K562 (cell line): ENCODE measurements at regions not wholly inside any gene's neighbourhood (a gene's known extent, or its start where the extent isn't known, plus 50 kb on each side); places are given as distances from the start of the nearest gene placed in this dataset.

Experiments
- ATAC-seq: fragments of 200-7000 bp; cut with Tn5 transposase; 3 replicates; pipeline ENCODE4 v1.9.1; 2020; ENCODE audit warnings: moderate library complexity
- BruUV-seq: library from RNA; stranded (reverse); fragments of 400-500 nt; replicated peaks from 2 replicates; lab custom pipeline; 2021; lab: Mats Ljungman, UMichigan
- CTCF ChIA-PET: fragments of 300-600 bp; formaldehyde crosslinking; extraction: SDS; loops from one replicate; lab custom pipeline; 2021; ENCODE audit warnings: low intra/inter-chr PET ratio; lab: Yijun Ruan, JAX
- POLR2A ChIA-PET: fragments of 300-600, 350-650 bp; sonication (Branson Sonifier 250); formaldehyde crosslinking; extraction: SDS; loops from one replicate; lab custom pipeline; 2021; ENCODE audit warnings: antibody characterized with exemption, inconsistent platforms; lab: Yijun Ruan, JAX
- DNase-seq, 4 experiments: peaks; one replicate each; pipeline versions ENCODE4 v3.0.0 to v3.0.0-alpha.2; 2011 to 2018; ENCODE audit warnings: low spot score in 3 of 4, mixed read lengths in 3 of 4; ENCODE audit errors: extremely low read depth in 1 of 4
- FAIRE-seq: peaks from 2 replicates; lab custom pipeline; 2011; peaks lifted over from hg19 to GRCh38; lab: Jason Lieb, UNC
- H2AFZ ChIP-seq: 2 replicates; pipeline ENCODE4 v1.6.0; 2011; ENCODE audit warnings: low read depth, low read length, control low read depth, inconsistent platforms
- H3K27ac ChIP-seq: fragments of 200-600 bp; 3 replicates; pipeline ENCODE4 v1.8.0; 2011; ENCODE audit warnings: low read depth, mild to moderate bottlenecking, control low read depth, inconsistent platforms, low read length, moderate library complexity, mixed read lengths; ENCODE audit errors: extremely low read depth
- H3K27me3 ChIP-seq, 2 experiments: fragments of 300-600 bp in 1 of 2; 2 replicates in 1 of 2; 3 replicates in 1 of 2; pipeline versions ENCODE4 v1.6.0 to v1.8.0; 2011; ENCODE audit warnings: inconsistent platforms in 2 of 2, low read length in 2 of 2, mild to moderate bottlenecking in 1 of 2, mixed read lengths in 1 of 2, moderate library complexity in 1 of 2; ENCODE audit not compliant: control insufficient read depth in 2 of 2, insufficient read depth in 2 of 2
- H3K36me3 ChIP-seq: fragments of 300-600 bp; 3 replicates; pipeline ENCODE4 v1.8.0; 2011; ENCODE audit warnings: mild to moderate bottlenecking, low read length, inconsistent platforms; ENCODE audit not compliant: control insufficient read depth, insufficient read depth
- H3K4me1 ChIP-seq, 2 experiments: fragments of 200-600 bp in 1 of 2; replicated peaks in 1 of 2; 2 replicates in 1 of 2; 3 replicates in 1 of 2; pipeline versions ENCODE4 v1.5.1 to v1.8.0; 2011; ENCODE audit warnings: inconsistent platforms in 2 of 2, low read length in 2 of 2, mild to moderate bottlenecking in 1 of 2, mixed read lengths in 1 of 2, moderate library complexity in 1 of 2; ENCODE audit not compliant: control insufficient read depth in 2 of 2, insufficient read depth in 2 of 2
- H3K4me2 ChIP-seq: 2 replicates; pipeline ENCODE4 v1.6.1; 2011; ENCODE audit warnings: low read length, control low read depth, inconsistent platforms, mixed read lengths; ENCODE audit not compliant: insufficient read depth
- H3K4me3 ChIP-seq: fragments of 200-600 bp; sonication (generic), shearing (Covaris generic); 2 replicates; pipeline ENCODE4 v1.5.1; 2016; ENCODE audit warnings: control low read depth, inconsistent platforms
- H3K79me2 ChIP-seq: fragments of 200-600 bp; 3 replicates; pipeline ENCODE4 v1.8.0; 2011; ENCODE audit warnings: low read length, inconsistent platforms; ENCODE audit not compliant: control insufficient read depth, insufficient read depth
- H3K9ac ChIP-seq, 2 experiments: 2 replicates each; pipeline versions ENCODE4 v1.6.0 to v1.6.1; 2011; ENCODE audit warnings: low read depth in 2 of 2, low read length in 2 of 2, control low read depth in 1 of 2, inconsistent platforms in 1 of 2, mild to moderate bottlenecking in 1 of 2, mixed read lengths in 1 of 2; ENCODE audit not compliant: insufficient read depth in 1 of 2
- H3K9me1 ChIP-seq: one replicate; pipeline ENCODE4 v1.6.0; 2011; ENCODE audit warnings: inconsistent platforms, mild to moderate bottlenecking, low read length, moderate library complexity; ENCODE audit not compliant: control insufficient read depth, insufficient read depth
- H3K9me3 ChIP-seq: replicated peaks from 2 replicates; pipeline ENCODE4 v1.5.1; 2011; ENCODE audit warnings: low read depth, low read length, inconsistent platforms; ENCODE audit not compliant: control insufficient read depth, insufficient read depth
- H4K20me1 ChIP-seq: replicated peaks from 2 replicates; pipeline ENCODE4 v1.6.1; 2011; ENCODE audit warnings: low read length, inconsistent platforms, mixed read lengths; ENCODE audit not compliant: control insufficient read depth, insufficient read depth
- BRD9 ChIP-seq: fragments of 450-650 bp; IDR thresholded peaks from 2 replicates; pipeline ENCODE4 v1.6.1; 2018; ENCODE audit warnings: low read depth; ENCODE audit not compliant: partially characterized antibody
- GTF2E2 ChIP-seq: fragments of 200-800 bp; sonication (Bioruptor generic); IDR thresholded peaks from 2 replicates; pipeline ENCODE4 v1.6.1; 2016; ENCODE audit warnings: missing genetic modification characterization, missing compliant biosample characterization
- HMGXB4 ChIP-seq: sonication (generic); formaldehyde crosslinking; IDR thresholded peaks from 2 replicates; pipeline ENCODE4 v1.8.1; 2023; ENCODE audit warnings: mild to moderate bottlenecking, missing genetic modification reagents
- LARP7 ChIP-seq: fragments of 450-650 bp; IDR thresholded peaks from 2 replicates; pipeline ENCODE4 v1.6.1; 2016
- MCM7 ChIP-seq, 2 experiments: fragments of 450-650 bp; IDR thresholded peaks; 2 replicates each; pipeline ENCODE4 v1.6.1; 2016 to 2018
- NONO ChIP-seq, 2 experiments: fragments of 200-400 bp in 1 of 2; fragments of 450-650 bp in 1 of 2; formaldehyde crosslinking in 1 of 2; IDR thresholded peaks; 2 replicates each; pipeline ENCODE4 v1.6.1; 2017; ENCODE audit warnings: low read depth in 2 of 2, mild to moderate bottlenecking in 2 of 2, moderate library complexity in 2 of 2, low read length in 1 of 2
- RERE ChIP-seq: sonication (generic); formaldehyde crosslinking; IDR thresholded peaks from 2 replicates; pipeline ENCODE4 v1.8.0; 2023; ENCODE audit warnings: missing genetic modification reagents, mild to moderate bottlenecking, borderline replicate concordance
- SOX6 ChIP-seq: fragments of 450-650 bp; IDR thresholded peaks from 2 replicates; pipeline ENCODE4 v1.6.1; 2014; ENCODE audit warnings: mild to moderate bottlenecking
- U2AF2 ChIP-seq: fragments of 200-400 bp; formaldehyde crosslinking; optimal IDR thresholded peaks from 2 replicates; pipeline ENCODE3; 2017; ENCODE audit warnings: low read depth, mild to moderate bottlenecking, low read length
- ZNF212 ChIP-seq: fragments of 450-650 bp; formaldehyde crosslinking; IDR thresholded peaks from 2 replicates; pipeline ENCODE4 v1.4.0; 2020; ENCODE audit warnings: mild to moderate bottlenecking
- ZNF263 ChIP-seq: sonication (generic); formaldehyde crosslinking; IDR thresholded peaks from 2 replicates; pipeline ENCODE4 v1.8.0; 2022; ENCODE audit warnings: mild to moderate bottlenecking, missing genetic modification reagents, borderline replicate concordance
- ZNF740 ChIP-seq, 3 experiments: fragments of 200-800 bp in 1 of 3; sonication (Bioruptor generic) in 1 of 3; sonication (generic) in 1 of 3; formaldehyde crosslinking in 1 of 3; IDR thresholded peaks; 2 replicates each; pipeline versions ENCODE4 v1.6.1 to v1.8.0; 2016 to 2022; ENCODE audit warnings: mild to moderate bottlenecking in 2 of 3, missing compliant biosample characterization in 2 of 3, missing genetic modification characterization in 2 of 3, missing genetic modification reagents in 1 of 3
- WGBS: fragments of 100-300 bp; shearing (Covaris generic); methylation state at CpG from one replicate; pipeline ENCODE4 v1.1.6; 2016; ENCODE audit warnings: low coverage, mixed read lengths; ENCODE audit not compliant: insufficient coverage; ENCODE audit errors: missing lambda C conversion rate; 5-methylcytosine and 5-hydroxymethylcytosine counted together
- in situ Hi-C: fragments of 300-500 bp; cut with MboI; formaldehyde crosslinking; loops from 4 replicates; pipeline ENCODE4 v1.15.0; 2018; ENCODE audit warnings: inconsistent platforms, mixed read lengths
- intact Hi-C: fragments of 100-400 bp; cut with micrococcal nuclease; formaldehyde crosslinking; loops from 2 replicates; pipeline ENCODE4 v1.14.2; 2022

DNA sequence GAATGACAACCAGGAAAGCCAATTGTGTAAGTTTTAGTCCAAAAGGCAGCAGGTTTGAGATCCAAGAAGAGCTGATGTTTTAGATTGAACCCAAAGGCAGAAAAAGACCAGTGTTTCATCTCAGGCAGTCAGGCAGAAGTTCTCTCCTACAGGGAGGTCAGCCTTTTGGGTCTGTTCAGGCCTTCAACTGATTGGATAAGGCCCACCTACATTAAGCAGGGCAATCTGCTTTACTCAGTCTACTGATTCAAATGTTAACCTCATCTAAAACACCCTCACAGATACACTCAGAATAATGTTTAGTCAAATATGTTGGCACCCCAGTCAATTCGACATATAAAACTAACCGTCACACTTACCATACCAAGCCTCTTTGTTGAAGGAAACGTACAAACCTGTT, 134.2 kb upstream of the NEIL3 start (continued):
- no peak for TF ChIP-seq HMGXB4

DNA sequence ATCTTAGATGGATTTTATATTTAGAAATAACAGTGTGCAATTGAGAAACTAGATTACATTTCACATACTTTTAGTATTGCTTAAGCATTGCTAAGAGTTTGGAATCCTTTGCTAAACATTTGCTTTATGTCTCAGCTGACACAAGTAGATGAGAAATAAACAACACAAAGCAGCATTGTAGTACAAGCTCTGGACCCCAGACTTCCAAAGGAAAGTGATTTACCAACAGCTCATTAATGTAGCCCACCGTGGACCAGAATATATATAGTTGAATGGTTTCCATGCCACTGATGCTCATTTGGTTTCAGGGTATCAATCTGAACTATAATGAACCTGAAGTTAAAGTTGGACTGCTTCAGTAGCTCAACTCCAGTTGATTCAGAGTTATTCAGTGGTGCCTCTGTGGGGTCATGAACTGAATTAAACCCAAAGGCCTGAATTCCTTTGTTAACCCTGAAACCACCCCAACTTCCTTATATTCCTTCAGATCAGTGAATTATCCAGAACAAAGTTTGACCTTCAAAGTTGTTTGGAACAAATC, 132.1 kb upstream of the NEIL3 start:
- FAIRE-seq, result no peak
- H4K20me1 ChIP-seq, result no peaks in the 10 kb centered on the region
- H2AFZ ChIP-seq, result no peak overlapping the region
- 0% methylated on average over 1 of the region's 1 CpG for WGBS
- no peak overlapping the region for H3K4me3 ChIP-seq
- H3K4me1 ChIP-seq, result no peaks in the 10 kb centered on the region
- no peak for ATAC-seq
- no peak overlapping the region for H3K4me2 ChIP-seq
- no peaks in the 10 kb centered on the region for H3K79me2 ChIP-seq
- no peaks in the 10 kb centered on the region for H3K27me3 ChIP-seq
- no peaks in the 10 kb centered on the region for H3K9me3 ChIP-seq
- DNase-seq, result no peak
- no peak overlapping the region for H3K9ac ChIP-seq
- no TSS peak for BruUV-seq
- H3K9me1 ChIP-seq, result no peaks in the 10 kb centered on the region
- ChIA-PET POLR2A (no interaction called here), CTCF (no interaction called here)
- H3K27ac ChIP-seq, result no peak overlapping the region
- intact Hi-C loops, result no loop called here
- H3K36me3 ChIP-seq, result no peaks in the 10 kb centered on the region
- in situ Hi-C loops, result no loop called here
- no peak for TF ChIP-seq GTF2E2 (tag)
- no peak for TF ChIP-seq BRD9
- no peak for TF ChIP-seq RERE (CRISPR knock-in tag)
- TF ChIP-seq ZNF212 (CRISPR knock-in tag), result no peak
- TF ChIP-seq NONO (IDR thresholded peaks at IDR 0.05; ENCODE audit: low read depth in 2 of 2, low read length in 1 of 2), result no peak
- no peak for TF ChIP-seq LARP7
- TF ChIP-seq ZNF740 (CRISPR knock-in tag; IDR thresholded peaks at IDR 0.05), result no peak
- no peak for TF ChIP-seq ZNF740 (tag; IDR thresholded peaks at IDR 0.05)
- TF ChIP-seq ZNF263 (CRISPR knock-in tag), result no peak
- no peak for TF ChIP-seq MCM7 (IDR thresholded peaks at IDR 0.05)
- no peak for TF ChIP-seq SOX6
- no peak for TF ChIP-seq U2AF2
